HepG2 (cell line): ENCODE measurements at regions not wholly inside any gene's neighbourhood (a gene's known extent, or its start where the extent isn't known, plus 50 kb on each side); places are given as distances from the start of the nearest gene placed in this dataset.

ENCODE experiments used
- ATAC-seq: fragments of 200-7000 bp; cut with Tn5 transposase; 3 replicates; pipeline ENCODE4 v1.9.1; 2020; ENCODE audit warnings: mild to moderate bottlenecking, moderate library complexity
- BruUV-seq: library from RNA; stranded (reverse); fragments of 400-500 nt; replicated peaks from 2 replicates; lab custom pipeline; 2021; lab: Mats Ljungman, UMichigan
- CTCF ChIA-PET: fragments of 300-600 bp; formaldehyde crosslinking; extraction: SDS; loops from one replicate; lab custom pipeline; 2021; ENCODE audit warnings: low total read pairs, inconsistent platforms, low intra/inter-chr PET ratio; lab: Yijun Ruan, JAX
- POLR2A ChIA-PET: fragments of 350-600 bp; sonication (Branson Sonifier 250); formaldehyde crosslinking; loops from one replicate; lab custom pipeline; 2020; ENCODE audit warnings: antibody characterized with exemption, inconsistent platforms; lab: Yijun Ruan, JAX
- DNase-seq: peaks from one replicate; pipeline ENCODE4 v3.0.0-alpha.2; 2015; ENCODE audit warnings: low spot score
- FAIRE-seq: peaks from 3 replicates; lab custom pipeline; 2011; peaks lifted over from hg19 to GRCh38; lab: Jason Lieb, UNC
- H2AFZ ChIP-seq: one replicate; pipeline ENCODE4 v1.6.1; 2011; ENCODE audit warnings: low read length, inconsistent platforms
- H3K27ac ChIP-seq: fragments of 300-600 bp; 3 replicates; pipeline ENCODE4 v1.8.0; 2011; ENCODE audit warnings: mixed run types, mild to moderate bottlenecking, mixed read lengths, low read length, inconsistent platforms; ENCODE audit not compliant: insufficient read depth; ENCODE audit errors: extremely low read length
- H3K27me3 ChIP-seq, 2 experiments: fragments of 200-600 bp in 1 of 2; 2 replicates in 1 of 2; 3 replicates in 1 of 2; pipeline versions ENCODE4 v1.6.0 to v1.8.0; 2011; ENCODE audit warnings: low read length in 2 of 2, mild to moderate bottlenecking in 2 of 2, moderate library complexity in 2 of 2, inconsistent platforms in 1 of 2; ENCODE audit not compliant: insufficient read depth in 2 of 2, control insufficient read depth in 1 of 2
- H3K36me3 ChIP-seq, 2 experiments: fragments of 200-600 bp in 1 of 2; replicated peaks in 1 of 2; 2 replicates in 1 of 2; 3 replicates in 1 of 2; pipeline versions ENCODE4 v1.5.1 to v1.8.0; 2011; ENCODE audit warnings: low read length in 2 of 2, inconsistent platforms in 1 of 2; ENCODE audit not compliant: insufficient read depth in 2 of 2, control insufficient read depth in 1 of 2
- H3K4me1 ChIP-seq: 2 replicates; pipeline ENCODE4 v1.5.1; 2012; ENCODE audit warnings: low read length, inconsistent platforms; ENCODE audit not compliant: insufficient read depth
- H3K4me2 ChIP-seq: 2 replicates; pipeline ENCODE4 v1.6.0; 2011; ENCODE audit warnings: low read depth, low read length, inconsistent platforms
- H3K4me3 ChIP-seq, 3 experiments: fragments of 200-600 bp in 1 of 3; sonication (generic), shearing (Covaris generic) in 1 of 3; replicated peaks in 1 of 3; 2 replicates each; pipeline ENCODE4 v1.5.1; 2011 to 2016; ENCODE audit warnings: low read length in 3 of 3, inconsistent platforms in 2 of 3, low read depth in 2 of 3, mild to moderate bottlenecking in 2 of 3, control low read depth in 1 of 3, mixed read lengths in 1 of 3; ENCODE audit not compliant: insufficient read depth in 1 of 3
- H3K79me2 ChIP-seq: one replicate; pipeline ENCODE4 v1.6.1; 2011; ENCODE audit warnings: low read length, inconsistent platforms; ENCODE audit not compliant: insufficient read depth
- H3K9ac ChIP-seq: 2 replicates; pipeline ENCODE4 v1.6.0; 2011; ENCODE audit warnings: mild to moderate bottlenecking, low read depth, low read length, inconsistent platforms; ENCODE audit not compliant: insufficient read depth
- H3K9me3 ChIP-seq: 2 replicates; pipeline ENCODE4 v1.5.1; 2012; ENCODE audit warnings: mild to moderate bottlenecking, low read length
- H4K20me1 ChIP-seq: 2 replicates; pipeline ENCODE4 v1.6.0; 2011; ENCODE audit warnings: inconsistent platforms, mild to moderate bottlenecking, low read length, moderate library complexity; ENCODE audit not compliant: insufficient read depth
- FOXM1 ChIP-seq: sonication (generic); formaldehyde crosslinking; IDR thresholded peaks from 2 replicates; pipeline ENCODE4 v1.5.0; 2020; ENCODE audit warnings: missing genetic modification reagents
- FOXO1 ChIP-seq: sonication (generic); formaldehyde crosslinking; IDR thresholded peaks from 2 replicates; pipeline ENCODE4 v1.4.0; 2020; ENCODE audit warnings: missing genetic modification reagents
- KDM6A ChIP-seq: IDR thresholded peaks from 2 replicates; pipeline ENCODE4 v1.6.1; 2016; ENCODE audit warnings: low read depth
- MEIS2 ChIP-seq: sonication (generic); formaldehyde crosslinking; IDR thresholded peaks from 2 replicates; pipeline ENCODE4 v1.9.0; 2021; ENCODE audit warnings: mild to moderate bottlenecking, missing genetic modification reagents
- NFIB ChIP-seq: sonication (generic); formaldehyde crosslinking; IDR thresholded peaks from 2 replicates; pipeline ENCODE4 v1.9.0; 2021; ENCODE audit warnings: missing genetic modification reagents, mild to moderate bottlenecking, borderline replicate concordance
- PHF21A ChIP-seq: sonication (generic); formaldehyde crosslinking; IDR thresholded peaks from 2 replicates; pipeline ENCODE4 v1.5.0; 2020; ENCODE audit warnings: mild to moderate bottlenecking, missing genetic modification reagents
- PPARG ChIP-seq: conservative IDR thresholded peaks from 2 replicates; pipeline ENCODE4 v1.6.1; 2016; ENCODE audit warnings: missing biosample characterization, missing genetic modification reagents
- ZBTB42 ChIP-seq: sonication (generic); formaldehyde crosslinking; IDR thresholded peaks from 2 replicates; pipeline ENCODE4 v1.5.0; 2020; ENCODE audit warnings: mild to moderate bottlenecking, missing genetic modification reagents
- ZFP36L2 ChIP-seq: sonication (generic); formaldehyde crosslinking; IDR thresholded peaks from 2 replicates; pipeline ENCODE4 v1.4.0; 2020; ENCODE audit warnings: missing genetic modification reagents
- ZNF180 ChIP-seq: sonication (generic); formaldehyde crosslinking; IDR thresholded peaks from 2 replicates; pipeline ENCODE4 v1.4.0; 2020; ENCODE audit warnings: low read depth, missing genetic modification reagents, borderline replicate concordance
- WGBS: methylation state at CpG from one replicate; pipeline ENCODE4 v1.1.6; 2017; ENCODE audit warnings: low lambda C conversion rate; 5-methylcytosine and 5-hydroxymethylcytosine counted together
- in situ Hi-C: cut with HindIII; loops from 2 replicates; pipeline ENCODE4 v1.10.0; 2017; ENCODE audit warnings: low pct_unique_long_range_greater_than_20kb; ENCODE audit not compliant: extremely low pct_ligation_motif_present
- intact Hi-C: fragments of 100-400 bp; cut with micrococcal nuclease; formaldehyde crosslinking; loops from one replicate; pipeline ENCODE4 v1.10.0; 2022; ENCODE audit not compliant: unreplicated experiment
- TF ChIP-seq, protein P1 (sequence below): sonication (generic); formaldehyde crosslinking; IDR thresholded peaks from 2 replicates; pipeline ENCODE4 v1.8.0; 2022; ENCODE audit warnings: missing genetic modification reagents, mild to moderate bottlenecking, moderate library complexity, borderline replicate concordance
- TF ChIP-seq, protein P2 (sequence below): sonication (generic); formaldehyde crosslinking; IDR thresholded peaks from one replicate; pipeline ENCODE4 v1.5.1; 2020; ENCODE audit warnings: mild to moderate bottlenecking, missing genetic modification reagents; ENCODE audit errors: not compliant biosample characterization
- TF ChIP-seq, protein P3 (sequence below): sonication (generic); formaldehyde crosslinking; IDR thresholded peaks from 2 replicates; pipeline ENCODE4 v1.4.0; 2020; ENCODE audit warnings: missing genetic modification reagents

DNA sequence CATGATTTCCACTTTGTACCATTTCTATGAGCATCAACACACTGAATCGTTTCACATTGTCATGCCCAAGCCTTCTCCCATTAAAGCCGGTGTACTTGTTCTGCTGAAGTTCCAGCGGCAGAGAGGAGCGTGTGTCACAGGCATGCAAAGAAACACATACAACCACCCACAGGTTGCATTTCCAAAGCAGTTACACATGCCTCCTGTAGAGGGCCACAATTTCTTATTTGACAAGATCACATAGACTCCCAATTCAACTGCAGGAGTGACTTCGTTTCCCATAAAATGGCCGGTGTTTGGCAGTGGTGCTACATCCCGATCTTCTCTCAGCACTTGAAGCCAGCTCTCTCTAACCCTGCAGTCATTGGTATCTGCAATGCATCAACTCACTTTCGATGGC lies 992.6 kb downstream of the NLGN4X start:
- intact Hi-C loops: no loop called here
- Histone ChIP-seq H3K27ac (no peak overlapping the region), H3K4me2 (no peak overlapping the region), H4K20me1 (no peaks in the 10 kb centered on the region), H3K4me3 (no peak overlapping the region), H3K79me2 (no peaks in the 10 kb centered on the region), H2AFZ (no peak overlapping the region), H3K9me3 (peaks cover 47% of the 10 kb centered on the region), H3K4me1 (no peaks in the 10 kb centered on the region), H3K27me3 (no peaks in the 10 kb centered on the region), H3K36me3 (no peaks in the 10 kb centered on the region), H3K9ac (no peak overlapping the region)
- ChIA-PET CTCF (no interaction called here), POLR2A (no interaction called here)
- no peak for ATAC-seq
- no TSS peak for BruUV-seq
- no peak for DNase-seq
- in situ Hi-C loops: no loop called here
- no peak for FAIRE-seq
- WGBS: 10% methylated on average over 2 of the region's 8 CpGs
- TF ChIP-seq PHF21A (CRISPR knock-in tag) (no peak), FOXO1 (no peak), FOXM1 (no peak), ZFP36L2 (CRISPR knock-in tag) (no peak), NFIB (no peak), KDM6A (CRISPR knock-in tag) (no peak), ZBTB42 (CRISPR knock-in tag) (no peak), MEIS2 (CRISPR knock-in tag) (no peak), ZNF180 (CRISPR knock-in tag) (no peak), PPARG (no peak)
- TF ChIP-seq, protein P1, sequence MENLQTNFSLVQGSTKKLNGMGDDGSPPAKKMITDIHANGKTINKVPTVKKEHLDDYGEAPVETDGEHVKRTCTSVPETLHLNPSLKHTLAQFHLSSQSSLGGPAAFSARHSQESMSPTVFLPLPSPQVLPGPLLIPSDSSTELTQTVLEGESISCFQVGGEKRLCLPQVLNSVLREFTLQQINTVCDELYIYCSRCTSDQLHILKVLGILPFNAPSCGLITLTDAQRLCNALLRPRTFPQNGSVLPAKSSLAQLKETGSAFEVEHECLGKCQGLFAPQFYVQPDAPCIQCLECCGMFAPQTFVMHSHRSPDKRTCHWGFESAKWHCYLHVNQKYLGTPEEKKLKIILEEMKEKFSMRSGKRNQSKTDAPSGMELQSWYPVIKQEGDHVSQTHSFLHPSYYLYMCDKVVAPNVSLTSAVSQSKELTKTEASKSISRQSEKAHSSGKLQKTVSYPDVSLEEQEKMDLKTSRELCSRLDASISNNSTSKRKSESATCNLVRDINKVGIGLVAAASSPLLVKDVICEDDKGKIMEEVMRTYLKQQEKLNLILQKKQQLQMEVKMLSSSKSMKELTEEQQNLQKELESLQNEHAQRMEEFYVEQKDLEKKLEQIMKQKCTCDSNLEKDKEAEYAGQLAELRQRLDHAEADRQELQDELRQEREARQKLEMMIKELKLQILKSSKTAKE: no peak
- TF ChIP-seq, protein P2, sequence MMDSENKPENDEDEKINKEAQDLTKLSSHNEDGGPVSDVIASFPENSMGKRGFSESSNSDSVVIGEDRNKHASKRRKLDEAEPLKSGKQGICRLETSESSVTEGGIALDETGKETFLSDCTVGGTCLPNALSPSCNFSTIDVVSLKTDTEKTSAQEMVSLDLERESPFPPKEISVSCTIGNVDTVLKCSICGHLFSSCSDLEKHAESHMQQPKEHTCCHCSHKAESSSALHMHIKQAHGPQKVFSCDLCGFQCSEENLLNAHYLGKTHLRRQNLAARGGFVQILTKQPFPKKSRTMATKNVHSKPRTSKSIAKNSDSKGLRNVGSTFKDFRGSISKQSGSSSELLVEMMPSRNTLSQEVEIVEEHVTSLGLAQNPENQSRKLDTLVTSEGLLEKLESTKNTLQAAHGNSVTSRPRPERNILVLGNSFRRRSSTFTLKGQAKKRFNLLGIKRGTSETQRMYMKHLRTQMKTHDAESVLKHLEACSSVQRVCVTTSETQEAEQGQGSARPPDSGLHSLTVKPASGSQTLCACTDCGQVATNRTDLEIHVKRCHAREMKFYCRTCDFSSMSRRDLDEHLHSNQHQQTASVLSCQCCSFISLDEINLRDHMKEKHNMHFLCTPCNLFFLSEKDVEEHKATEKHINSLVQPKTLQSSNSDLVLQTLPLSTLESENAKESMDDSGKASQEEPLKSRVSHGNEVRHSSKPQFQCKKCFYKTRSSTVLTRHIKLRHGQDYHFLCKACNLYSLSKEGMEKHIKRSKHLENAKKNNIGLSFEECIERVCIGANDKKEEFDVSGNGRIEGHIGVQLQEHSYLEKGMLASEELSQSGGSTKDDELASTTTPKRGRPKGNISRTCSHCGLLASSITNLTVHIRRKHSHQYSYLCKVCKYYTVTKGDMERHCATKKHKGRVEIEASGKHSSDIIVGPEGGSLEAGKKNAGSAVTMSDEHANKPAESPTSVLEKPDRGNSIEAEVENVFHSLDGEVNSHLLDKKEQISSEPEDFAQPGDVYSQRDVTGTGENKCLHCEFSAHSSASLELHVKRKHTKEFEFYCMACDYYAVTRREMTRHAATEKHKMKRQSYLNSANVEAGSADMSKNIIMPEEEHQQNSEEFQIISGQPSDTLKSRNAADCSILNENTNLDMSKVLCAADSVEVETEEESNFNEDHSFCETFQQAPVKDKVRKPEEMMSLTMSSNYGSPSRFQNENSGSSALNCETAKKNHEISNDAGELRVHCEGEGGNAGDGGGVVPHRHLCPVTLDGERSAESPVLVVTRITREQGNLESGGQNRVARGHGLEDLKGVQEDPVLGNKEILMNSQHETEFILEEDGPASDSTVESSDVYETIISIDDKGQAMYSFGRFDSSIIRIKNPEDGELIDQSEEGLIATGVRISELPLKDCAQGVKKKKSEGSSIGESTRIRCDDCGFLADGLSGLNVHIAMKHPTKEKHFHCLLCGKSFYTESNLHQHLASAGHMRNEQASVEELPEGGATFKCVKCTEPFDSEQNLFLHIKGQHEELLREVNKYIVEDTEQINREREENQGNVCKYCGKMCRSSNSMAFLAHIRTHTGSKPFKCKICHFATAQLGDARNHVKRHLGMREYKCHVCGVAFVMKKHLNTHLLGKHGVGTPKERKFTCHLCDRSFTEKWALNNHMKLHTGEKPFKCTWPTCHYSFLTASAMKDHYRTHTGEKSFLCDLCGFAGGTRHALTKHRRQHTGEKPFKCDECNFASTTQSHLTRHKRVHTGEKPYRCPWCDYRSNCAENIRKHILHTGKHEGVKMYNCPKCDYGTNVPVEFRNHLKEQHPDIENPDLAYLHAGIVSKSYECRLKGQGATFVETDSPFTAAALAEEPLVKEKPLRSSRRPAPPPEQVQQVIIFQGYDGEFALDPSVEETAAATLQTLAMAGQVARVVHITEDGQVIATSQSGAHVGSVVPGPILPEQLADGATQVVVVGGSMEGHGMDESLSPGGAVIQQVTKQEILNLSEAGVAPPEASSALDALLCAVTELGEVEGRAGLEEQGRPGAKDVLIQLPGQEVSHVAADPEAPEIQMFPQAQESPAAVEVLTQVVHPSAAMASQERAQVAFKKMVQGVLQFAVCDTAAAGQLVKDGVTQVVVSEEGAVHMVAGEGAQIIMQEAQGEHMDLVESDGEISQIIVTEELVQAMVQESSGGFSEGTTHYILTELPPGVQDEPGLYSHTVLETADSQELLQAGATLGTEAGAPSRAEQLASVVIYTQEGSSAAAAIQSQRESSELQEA (CRISPR knock-in tag): no peak
- TF ChIP-seq, protein P3, sequence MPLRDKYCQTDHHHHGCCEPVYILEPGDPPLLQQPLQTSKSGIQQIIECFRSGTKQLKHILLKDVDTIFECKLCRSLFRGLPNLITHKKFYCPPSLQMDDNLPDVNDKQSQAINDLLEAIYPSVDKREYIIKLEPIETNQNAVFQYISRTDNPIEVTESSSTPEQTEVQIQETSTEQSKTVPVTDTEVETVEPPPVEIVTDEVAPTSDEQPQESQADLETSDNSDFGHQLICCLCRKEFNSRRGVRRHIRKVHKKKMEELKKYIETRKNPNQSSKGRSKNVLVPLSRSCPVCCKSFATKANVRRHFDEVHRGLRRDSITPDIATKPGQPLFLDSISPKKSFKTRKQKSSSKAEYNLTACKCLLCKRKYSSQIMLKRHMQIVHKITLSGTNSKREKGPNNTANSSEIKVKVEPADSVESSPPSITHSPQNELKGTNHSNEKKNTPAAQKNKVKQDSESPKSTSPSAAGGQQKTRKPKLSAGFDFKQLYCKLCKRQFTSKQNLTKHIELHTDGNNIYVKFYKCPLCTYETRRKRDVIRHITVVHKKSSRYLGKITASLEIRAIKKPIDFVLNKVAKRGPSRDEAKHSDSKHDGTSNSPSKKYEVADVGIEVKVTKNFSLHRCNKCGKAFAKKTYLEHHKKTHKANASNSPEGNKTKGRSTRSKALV (CRISPR knock-in tag): no peak
